MCF 10A (cell line): ENCODE measurements at regions not wholly inside any gene's neighbourhood (a gene's known extent, or its start where the extent isn't known, plus 50 kb on each side); places are given as distances from the start of the nearest gene placed in this dataset.
"Not testable (repeated sequence)": the region's sequence is repeated elsewhere in the genome, so short reads cannot be mapped to it uniquely, and the experiment has no call there.

ENCODE experiments used
- BruUV-seq: library from RNA; stranded (reverse); fragments of 400-500 nt; replicated peaks from 2 replicates; lab custom pipeline; 2021; lab: Mats Ljungman, UMichigan
- CTCF ChIA-PET: fragments of 300-600 bp; sonication (Branson Sonifier 250); formaldehyde crosslinking; extraction: SDS; loops from one replicate; lab custom pipeline; 2021; ENCODE audit warnings: antibody characterized with exemption, inconsistent platforms; lab: Yijun Ruan, JAX
- POLR2A ChIA-PET: fragments of 300-600, 350-650 bp; sonication (Branson Sonifier 250); formaldehyde crosslinking; extraction: SDS; loops from one replicate; lab custom pipeline; 2020; ENCODE audit warnings: antibody characterized with exemption, inconsistent platforms; lab: Yijun Ruan, JAX
- DNase-seq: peaks from one replicate; pipeline ENCODE4 v3.0.0-alpha.2; 2018; ENCODE audit not compliant: unreplicated experiment
- H3K27ac Mint-ChIP-seq: one replicate; pipeline ENCODE4 v1.8.0; 2022; ENCODE audit warnings: mild to moderate bottlenecking, low read depth, mixed read lengths; ENCODE audit not compliant: unreplicated experiment
- H3K27me3 Mint-ChIP-seq: one replicate; pipeline ENCODE4 v1.8.0; 2022; ENCODE audit warnings: mixed read lengths; ENCODE audit not compliant: insufficient read depth, unreplicated experiment
- H3K36me3 Mint-ChIP-seq: one replicate; pipeline ENCODE4 v1.8.0; 2022; ENCODE audit warnings: mild to moderate bottlenecking, moderate library complexity, mixed read lengths; ENCODE audit not compliant: insufficient read depth, unreplicated experiment
- H3K4me1 Mint-ChIP-seq: one replicate; pipeline ENCODE4 v1.8.0; 2022; ENCODE audit warnings: mixed read lengths; ENCODE audit not compliant: insufficient read depth, unreplicated experiment
- H3K4me3 Mint-ChIP-seq: one replicate; pipeline ENCODE4 v1.8.0; 2022; ENCODE audit warnings: mild to moderate bottlenecking, moderate library complexity, mixed read lengths; ENCODE audit not compliant: unreplicated experiment
- H3K9me3 Mint-ChIP-seq: one replicate; pipeline ENCODE4 v1.8.0; 2022; ENCODE audit warnings: mixed read lengths; ENCODE audit not compliant: unreplicated experiment
- CTCF ChIP-seq: fragments of 200-600 bp; IDR thresholded peaks from one replicate; pipeline ENCODE4 v1.8.0; 2022; ENCODE audit warnings: antibody characterized with exemption, mild to moderate bottlenecking; ENCODE audit not compliant: unreplicated experiment
- intact Hi-C: fragments of 100-400 bp; cut with micrococcal nuclease; formaldehyde crosslinking; loops from 2 replicates; pipeline ENCODE4 v1.14.1; 2022

GRCh38 chr5:92939428-92939827 lies 641.6 kb downstream of the NR2F1-AS1 start:
- CTCF ChIA-PET: no interaction called here
- Mint-ChIP-seq H3K4me3 (no peak overlapping the region), H3K9me3 (no peaks in the 10 kb centered on the region), H3K4me1 (no peaks in the 10 kb centered on the region), H3K36me3 (no peaks in the 10 kb centered on the region), H3K27ac (no peak overlapping the region), H3K27me3 (no peaks in the 10 kb centered on the region)
- BruUV-seq: no TSS peak
- POLR2A ChIA-PET: no interaction called here
- no peak for DNase-seq
- intact Hi-C loops: no loop called here
- TF ChIP-seq CTCF: no peak

- H3K36me3 Mint-ChIP-seq, H3K27ac Mint-ChIP-seq, H3K27me3 Mint-ChIP-seq, H3K4me3 Mint-ChIP-seq, H3K4me1 Mint-ChIP-seq, DNase-seq, H3K9me3 Mint-ChIP-seq, CTCF ChIA-PET, BruUV-seq, intact Hi-C loops, POLR2A ChIA-PET: not testable (repeated sequence)
These were observed 643.6 kb downstream of the NR2F1-AS1 start for GRCh38 chr5:92937396-92937795.

GRCh38 chr5:92930057-92930456 lies 651.0 kb downstream of the NR2F1-AS1 start:
- POLR2A ChIA-PET: no interaction called here
- Mint-ChIP-seq H3K4me1 (peaks cover 6% of the 10 kb centered on the region), H3K27ac (no peak overlapping the region), H3K4me3 (no peak overlapping the region), H3K9me3 (no peaks in the 10 kb centered on the region), H3K36me3 (no peaks in the 10 kb centered on the region), H3K27me3 (no peaks in the 10 kb centered on the region)
- TF ChIP-seq CTCF: no peak
- DNase-seq: no peak
- intact Hi-C loops: no loop called here
- BruUV-seq: no TSS peak
- CTCF ChIA-PET: no interaction called here

- no TSS peak for BruUV-seq
- ChIA-PET CTCF (interaction anchor here (0.7 kb wide), 1 partner anchor 104 kb away, joined by 3 read pairs; no protein-coding TSS in a partner anchor), POLR2A (no interaction called here)
- no peak overlapping the region for H3K27ac Mint-ChIP-seq
- no peak for TF ChIP-seq CTCF
- intact Hi-C loops: no loop called here
- no peak overlapping the region for H3K4me3 Mint-ChIP-seq
- peaks cover 6% of the 10 kb centered on the region for H3K4me1 Mint-ChIP-seq
- H3K27me3 Mint-ChIP-seq: no peaks in the 10 kb centered on the region
- peak; percentile 50 for DNase-seq
- no peaks in the 10 kb centered on the region for H3K9me3 Mint-ChIP-seq
- H3K36me3 Mint-ChIP-seq: no peaks in the 10 kb centered on the region
These were observed 653.7 kb downstream of the NR2F1-AS1 start for GRCh38 chr5:92927291-92927778.

- CTCF ChIA-PET: interaction anchor here (0.6 kb wide), 1 partner anchor 921 kb away, joined by 4 read pairs; no protein-coding TSS in a partner anchor
- no peak overlapping the region for H3K4me3 Mint-ChIP-seq
- H3K27me3 Mint-ChIP-seq: no peaks in the 10 kb centered on the region
- intact Hi-C loops: no loop called here
- H3K9me3 Mint-ChIP-seq: no peaks in the 10 kb centered on the region
- H3K4me1 Mint-ChIP-seq: peaks cover 6% of the 10 kb centered on the region
- DNase-seq: no peak
- no peak overlapping the region for H3K27ac Mint-ChIP-seq
- no peak for TF ChIP-seq CTCF
- no peaks in the 10 kb centered on the region for H3K36me3 Mint-ChIP-seq
- no TSS peak for BruUV-seq
- POLR2A ChIA-PET: no interaction called here
These were observed 657.1 kb downstream of the NR2F1-AS1 start for GRCh38 chr5:92923885-92924284.
